ENCODE measurements at regions not wholly inside any gene's neighbourhood (a gene's known extent, or its start where the extent isn't known, plus 50 kb on each side); places are given as distances from the start of the nearest gene placed in this dataset.
A peak's percentile ranks its signal among the peaks of the same experiment; 100 is the strongest.
"Not testable (repeated sequence)": the region's sequence is repeated elsewhere in the genome, so short reads cannot be mapped to it uniquely, and the experiment has no call there.

DNA sequence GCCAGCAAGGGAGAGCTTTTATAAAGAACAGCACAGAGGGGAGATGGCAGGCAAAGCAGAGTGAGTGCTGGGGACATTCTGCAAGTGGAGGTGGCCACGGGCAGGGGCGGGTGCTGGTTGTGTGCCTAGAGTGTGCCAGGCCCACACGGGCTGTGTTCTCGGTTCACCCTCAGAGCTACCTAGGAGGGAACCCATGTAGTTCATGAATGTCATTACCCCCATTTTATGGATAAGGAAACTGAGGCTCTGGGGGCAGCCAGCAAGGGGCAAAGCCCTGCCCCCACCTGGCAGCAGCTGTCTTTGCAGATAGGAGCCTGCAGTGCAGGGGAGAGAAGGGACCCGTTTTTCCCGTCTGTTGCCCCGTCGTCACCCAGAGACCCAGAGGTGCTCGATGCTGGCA, 85.2 kb upstream of the NCOR2 start:
- no peak for DNase-seq (ENCODE audit: low read depth)

DNA sequence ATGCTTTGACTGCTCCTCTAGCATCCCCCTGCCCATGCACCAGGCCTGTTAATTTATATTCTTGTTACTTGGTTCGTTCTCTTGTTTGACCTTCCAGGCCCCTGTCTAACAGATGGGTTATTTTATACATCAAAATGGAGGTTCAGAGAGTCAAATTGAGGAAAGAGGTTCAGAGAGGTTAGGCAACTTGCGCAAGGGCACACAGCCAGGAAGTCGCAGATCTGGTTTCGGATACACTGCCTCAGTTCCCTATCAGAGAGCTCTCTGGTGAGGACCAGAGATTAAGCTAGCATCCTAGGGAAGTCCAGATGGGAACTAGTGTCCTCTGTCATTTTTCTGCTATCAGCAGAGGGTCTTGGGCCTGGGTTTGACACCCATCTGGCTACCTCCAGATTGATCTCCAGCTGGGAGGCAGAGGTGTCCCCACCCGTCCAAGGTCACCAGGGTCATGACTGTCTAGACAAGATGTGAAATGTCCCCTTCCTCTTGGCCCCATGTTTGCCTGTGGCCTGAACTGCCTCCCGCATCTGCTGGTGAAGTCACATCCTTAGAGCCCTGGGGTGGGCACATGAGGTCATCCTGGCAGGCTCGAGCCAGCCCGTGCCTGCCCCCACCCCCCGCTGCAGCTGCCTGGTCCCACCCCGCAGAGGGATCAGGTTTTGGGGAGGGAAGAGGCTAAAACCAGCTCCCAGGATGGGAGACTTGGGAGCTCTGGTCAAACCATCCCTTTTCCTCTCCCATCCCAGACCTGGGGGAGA, 84.3 kb upstream of the NCOR2 start:
- no peak for DNase-seq (ENCODE audit: low read depth)

DNA sequence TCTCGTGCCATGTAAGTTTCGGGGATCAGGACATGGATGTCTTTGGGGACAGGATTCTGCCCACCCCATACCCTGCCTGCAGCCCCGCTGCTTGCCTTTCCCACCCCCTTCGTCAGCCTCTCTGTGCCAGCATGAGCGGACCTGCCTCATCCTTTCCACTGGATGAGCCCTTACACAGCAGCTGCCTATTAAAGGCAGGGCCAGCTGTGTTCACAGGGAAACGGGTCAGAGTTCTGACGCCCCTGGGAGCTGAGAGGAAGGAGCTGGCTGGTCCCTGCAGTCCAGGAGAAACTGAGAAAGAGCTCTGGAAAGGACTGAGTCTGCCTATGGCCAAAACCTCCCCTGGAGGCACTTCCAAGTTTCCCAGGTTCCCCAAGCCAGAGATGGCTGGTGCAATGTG, 83.5 kb upstream of the NCOR2 start:
- no peak for DNase-seq (ENCODE audit: low read depth)

DNA sequence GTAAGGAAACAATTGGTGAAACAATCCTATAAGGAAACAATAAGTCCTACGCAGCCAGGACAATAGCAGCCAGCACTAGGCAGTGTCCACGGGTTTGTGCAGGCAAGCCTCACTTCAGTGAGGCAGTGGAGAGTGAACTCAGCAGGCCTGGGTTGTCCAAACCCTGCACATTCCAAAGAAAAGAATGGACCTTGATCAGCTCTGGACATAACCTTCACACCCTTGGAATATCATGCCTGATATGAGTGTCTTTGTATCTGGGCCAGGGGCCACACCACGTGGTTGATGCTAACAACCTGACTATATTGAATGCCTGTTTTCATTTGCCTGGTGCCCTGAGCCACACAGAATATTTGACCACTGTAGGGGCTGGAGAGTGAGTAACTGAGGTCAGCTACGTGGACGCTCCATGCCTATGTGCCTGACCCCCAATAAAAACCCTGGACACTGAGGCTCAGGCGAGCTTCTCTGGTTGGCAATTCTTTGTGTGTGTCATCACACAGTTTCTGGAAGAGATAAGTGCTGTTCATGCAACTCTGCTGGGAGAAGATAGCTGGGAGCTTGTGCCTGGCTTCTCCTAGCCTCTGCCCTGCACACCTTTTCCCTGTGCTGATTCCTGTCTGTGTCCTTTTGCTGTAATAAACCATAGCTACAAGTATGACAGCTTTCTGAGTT, 81.4 kb upstream of the NCOR2 start:
- DNase-seq (ENCODE audit: low read depth): no peak

DNA sequence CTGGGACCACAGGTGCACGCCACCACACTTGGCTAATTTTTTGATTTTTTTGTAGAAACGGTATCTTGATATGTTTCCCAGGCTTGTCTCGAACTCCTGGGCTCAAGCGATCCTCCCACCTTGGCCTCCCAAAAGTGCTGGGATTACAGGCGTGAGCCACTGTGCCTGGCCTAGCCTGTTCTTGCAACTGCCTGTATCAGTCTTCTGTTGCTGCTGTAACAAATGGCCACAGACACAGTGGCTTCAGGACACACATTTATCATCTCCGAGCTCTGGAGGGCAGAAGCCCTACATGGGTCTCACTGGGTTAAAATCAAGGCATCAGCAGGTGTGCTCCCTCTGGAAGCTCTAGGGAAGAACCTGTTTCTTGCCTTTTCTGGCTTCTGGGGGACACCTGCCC, 79.9 kb upstream of the NCOR2 start:
- no peak for DNase-seq (ENCODE audit: low read depth)

DNA sequence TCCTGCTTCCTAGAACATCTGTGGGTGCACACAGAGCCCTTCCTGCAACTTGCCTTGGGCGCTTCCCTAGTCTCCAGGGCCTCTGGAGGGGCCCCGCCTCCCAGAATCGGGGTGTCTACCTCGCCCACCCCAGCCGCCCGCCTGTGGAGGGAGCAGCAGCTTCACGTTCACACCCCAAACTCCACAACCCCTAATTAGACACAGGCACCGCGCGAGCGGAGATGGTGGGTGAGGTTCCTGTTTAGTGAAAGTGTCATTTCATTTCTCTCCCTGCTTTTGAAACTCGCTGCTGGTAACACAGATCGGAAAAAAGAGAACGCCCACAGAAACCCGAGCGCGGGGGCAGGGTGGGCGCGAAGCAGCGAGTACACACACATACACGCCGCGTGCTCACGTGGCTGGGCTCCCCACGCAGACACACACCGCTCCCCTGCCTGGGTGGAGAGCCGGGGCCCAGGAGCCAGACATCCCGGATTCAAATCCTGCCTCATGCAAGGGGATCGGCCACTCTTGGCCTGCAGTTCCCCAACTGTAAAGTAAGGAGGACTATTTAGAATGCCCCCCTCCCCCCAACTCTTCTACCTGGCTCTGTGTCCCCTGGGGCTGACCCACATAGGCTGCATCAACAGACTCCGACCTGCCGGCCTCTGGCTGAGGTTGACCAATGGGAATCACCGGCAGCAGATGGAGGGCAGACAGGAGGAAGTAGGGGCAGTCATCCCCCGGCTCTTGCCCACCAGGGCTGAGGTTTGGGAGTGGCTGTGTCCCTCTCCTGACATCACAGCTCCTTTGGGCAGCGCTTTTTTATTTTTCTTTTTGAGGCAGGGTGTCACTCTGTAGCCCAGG, 79.2 kb upstream of the NCOR2 start:
- no peak for DNase-seq (ENCODE audit: low read depth)

DNA sequence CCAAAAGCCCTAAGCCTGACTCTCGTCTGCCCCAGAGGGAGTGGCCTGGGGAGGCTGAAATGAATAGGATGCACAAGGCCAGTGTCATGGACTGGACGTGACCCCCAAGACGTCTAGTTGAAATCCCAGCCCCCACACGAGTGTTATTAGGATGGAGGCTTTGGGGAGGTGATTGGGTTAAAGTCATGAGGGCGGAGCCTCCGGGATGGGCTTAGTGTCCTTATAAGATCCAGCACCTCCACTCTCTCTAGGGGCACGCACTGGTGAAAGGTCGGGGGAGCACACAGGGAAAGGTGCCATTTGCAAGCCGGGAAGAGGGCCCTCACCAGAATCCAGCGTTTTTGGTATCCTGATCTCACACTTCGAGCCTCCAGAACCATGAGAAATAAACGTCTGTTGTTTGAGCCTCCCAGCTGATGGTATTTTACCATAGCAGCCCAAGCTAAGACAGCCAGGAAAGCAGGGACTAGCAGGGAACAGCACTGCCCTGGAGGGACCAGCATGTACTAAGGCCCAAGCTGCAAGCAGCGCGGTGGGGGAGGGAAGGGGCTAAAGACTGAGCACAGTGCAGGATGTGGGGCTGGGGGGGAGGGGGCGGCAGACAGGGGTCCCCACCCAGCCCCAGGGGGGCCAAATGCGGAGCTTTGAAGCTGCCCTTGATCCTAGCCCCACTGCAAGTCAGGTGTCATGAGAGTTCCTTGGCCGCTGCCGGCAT, 78.3 kb upstream of the NCOR2 start:
- no peak for DNase-seq (ENCODE audit: low read depth)

DNA sequence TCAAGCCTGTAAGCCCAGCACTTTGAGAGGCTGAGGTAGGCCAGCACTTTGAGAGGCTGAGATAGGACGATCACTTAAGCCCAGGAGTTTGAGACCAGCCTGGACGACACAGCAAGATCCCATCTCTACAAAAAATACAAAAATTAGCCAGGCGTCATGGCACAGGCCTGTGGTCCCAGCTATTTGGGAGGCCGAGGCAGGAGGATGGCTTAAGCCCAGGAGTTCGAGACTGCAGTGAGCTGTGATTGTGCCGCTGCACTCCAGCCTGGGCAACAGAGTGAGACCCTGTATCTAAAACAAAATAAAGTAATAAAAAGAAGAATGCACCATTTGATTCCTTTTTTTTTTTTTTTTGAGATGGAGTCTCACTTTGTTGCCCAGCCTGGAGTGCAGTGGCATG, 76.4 kb upstream of the NCOR2 start:
- DNase-seq (ENCODE audit: low read depth): not testable (repeated sequence)

DNA sequence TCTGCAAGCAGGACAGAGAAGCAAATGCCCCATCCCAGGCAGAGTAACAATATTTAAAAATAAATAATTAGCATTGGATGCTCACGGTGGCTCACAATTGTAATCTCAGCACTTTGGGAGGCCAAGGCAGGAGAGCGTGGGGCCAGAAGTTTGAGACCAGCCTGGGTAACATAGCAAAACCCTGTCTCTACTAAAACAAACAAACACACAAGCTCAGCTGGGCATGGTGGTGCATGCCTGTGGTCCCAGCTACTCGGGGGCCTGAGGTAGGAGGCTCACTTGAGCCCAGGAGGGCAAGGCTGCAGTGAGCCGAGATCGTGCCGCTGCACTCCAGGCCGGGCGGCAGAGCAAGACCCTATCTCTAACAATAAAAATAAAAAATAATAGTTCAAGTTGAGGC, 74.7 kb upstream of the NCOR2 start:
- DNase-seq (ENCODE audit: low read depth): no peak

DNA sequence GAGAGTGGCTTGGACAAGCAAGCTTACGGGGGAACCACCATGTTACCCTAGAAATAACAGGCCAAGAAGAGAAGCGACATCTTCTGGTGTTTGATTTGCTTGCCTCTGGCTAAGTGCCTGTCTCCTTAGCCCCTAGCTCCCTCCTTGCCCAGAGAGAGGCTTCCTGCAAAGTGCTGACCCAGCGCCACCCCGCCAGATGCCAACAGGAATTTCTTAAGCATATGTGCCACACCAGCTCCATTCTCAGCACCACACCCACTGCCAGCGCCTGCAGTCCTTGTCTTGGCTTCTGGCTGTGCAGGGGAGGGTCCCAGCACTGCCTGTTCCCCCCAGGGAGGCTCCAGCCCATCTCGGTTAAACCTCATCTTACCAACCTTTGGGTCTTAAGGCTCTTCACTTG, 74.2 kb upstream of the NCOR2 start:
- DNase-seq (ENCODE audit: low read depth): no peak

DNA sequence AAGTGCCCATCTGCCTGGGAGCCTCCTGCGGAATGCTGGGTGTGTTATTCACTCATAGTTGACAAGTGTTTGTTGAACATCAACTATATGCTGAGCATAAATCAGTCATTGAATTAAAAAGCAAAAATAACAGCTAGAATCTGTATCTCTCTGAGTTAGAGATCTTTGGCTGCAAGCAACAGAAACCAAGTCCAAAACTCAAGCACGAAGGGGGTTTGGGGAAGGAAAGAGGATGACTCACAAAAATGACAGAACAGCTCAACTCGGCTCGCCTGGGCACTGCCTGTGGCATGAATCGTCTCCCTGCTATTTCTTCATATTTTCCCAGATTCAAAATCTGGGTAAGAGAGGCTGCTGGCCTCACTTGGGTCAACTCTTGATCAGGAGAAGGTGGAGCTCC, 72.6 kb upstream of the NCOR2 start:
- peak; percentile 51 for DNase-seq (ENCODE audit: low read depth)

DNA sequence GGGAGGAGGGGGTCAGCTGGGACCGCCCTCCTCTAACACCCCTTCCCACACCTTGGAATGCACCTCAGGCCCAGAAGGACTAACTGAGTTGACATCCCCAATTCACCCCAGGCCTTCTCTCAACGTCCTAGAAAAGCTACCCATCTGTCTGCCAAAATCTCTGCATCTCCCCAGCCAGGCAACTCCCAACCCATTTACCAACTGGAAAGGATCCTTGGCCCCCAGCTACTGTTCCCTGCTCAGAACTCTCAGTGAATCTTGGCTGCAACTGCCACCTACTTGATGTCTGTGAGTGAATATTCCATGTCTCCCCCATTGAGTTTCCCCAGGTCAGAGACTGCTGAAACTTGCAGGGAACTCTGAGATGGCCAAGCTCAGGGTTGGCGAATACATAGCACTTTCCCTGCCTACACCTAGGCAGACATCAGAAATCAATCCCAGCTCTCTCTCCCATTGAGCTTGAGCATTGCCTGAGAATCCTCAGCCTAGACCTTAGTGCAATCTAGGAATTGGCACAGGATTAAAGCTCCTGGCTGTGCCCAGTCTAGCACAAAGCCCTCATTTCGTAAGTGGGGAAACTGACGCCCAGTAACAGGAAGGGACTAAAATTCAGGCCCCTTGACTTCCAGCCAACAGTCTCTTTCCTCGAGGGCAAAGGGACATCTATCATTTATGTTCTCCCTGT, 71.9 kb upstream of the NCOR2 start:
- DNase-seq (ENCODE audit: low read depth): no peak

DNA sequence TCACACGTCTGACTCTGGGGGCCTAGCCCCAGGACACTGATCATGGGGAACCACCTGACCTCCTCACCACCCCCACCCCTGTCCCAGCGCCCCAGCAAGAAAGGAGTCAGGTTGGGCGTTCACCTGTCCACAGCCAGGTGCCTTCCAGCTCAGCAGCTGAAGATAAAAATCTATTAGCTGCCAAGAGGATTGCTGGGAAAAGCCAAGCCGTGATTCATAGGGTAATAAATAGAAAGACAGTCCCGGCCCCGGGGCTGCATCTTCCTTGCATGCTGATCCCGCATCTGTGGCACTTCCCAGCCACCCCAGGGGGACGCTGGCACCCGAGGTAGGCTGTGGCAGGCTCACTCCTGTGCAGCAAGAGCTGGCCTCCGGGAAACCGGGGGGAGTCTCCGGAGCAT, 70.2 kb upstream of the NCOR2 start:
- DNase-seq (ENCODE audit: low read depth): no peak

DNA sequence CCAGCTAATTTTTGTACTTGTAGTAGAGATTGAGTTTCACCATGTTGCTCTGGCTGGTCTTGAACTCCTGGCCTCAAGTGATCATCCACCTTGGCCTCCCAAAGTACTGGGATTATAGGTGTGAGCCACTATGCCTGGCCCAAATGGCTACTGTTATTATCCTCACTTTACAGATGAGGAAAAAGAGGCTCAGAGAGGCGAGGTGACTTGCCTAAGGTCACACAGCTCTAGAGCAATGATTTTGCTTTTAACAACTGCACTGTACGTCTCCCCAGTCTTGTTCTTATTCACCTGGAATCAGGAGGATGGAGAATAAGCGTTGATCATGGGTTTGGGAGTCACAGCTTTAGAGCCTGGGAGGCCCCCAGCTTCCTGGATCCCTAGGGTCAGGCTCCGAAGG, 69.8 kb upstream of the NCOR2 start:
- no peak for DNase-seq (ENCODE audit: low read depth)

DNA sequence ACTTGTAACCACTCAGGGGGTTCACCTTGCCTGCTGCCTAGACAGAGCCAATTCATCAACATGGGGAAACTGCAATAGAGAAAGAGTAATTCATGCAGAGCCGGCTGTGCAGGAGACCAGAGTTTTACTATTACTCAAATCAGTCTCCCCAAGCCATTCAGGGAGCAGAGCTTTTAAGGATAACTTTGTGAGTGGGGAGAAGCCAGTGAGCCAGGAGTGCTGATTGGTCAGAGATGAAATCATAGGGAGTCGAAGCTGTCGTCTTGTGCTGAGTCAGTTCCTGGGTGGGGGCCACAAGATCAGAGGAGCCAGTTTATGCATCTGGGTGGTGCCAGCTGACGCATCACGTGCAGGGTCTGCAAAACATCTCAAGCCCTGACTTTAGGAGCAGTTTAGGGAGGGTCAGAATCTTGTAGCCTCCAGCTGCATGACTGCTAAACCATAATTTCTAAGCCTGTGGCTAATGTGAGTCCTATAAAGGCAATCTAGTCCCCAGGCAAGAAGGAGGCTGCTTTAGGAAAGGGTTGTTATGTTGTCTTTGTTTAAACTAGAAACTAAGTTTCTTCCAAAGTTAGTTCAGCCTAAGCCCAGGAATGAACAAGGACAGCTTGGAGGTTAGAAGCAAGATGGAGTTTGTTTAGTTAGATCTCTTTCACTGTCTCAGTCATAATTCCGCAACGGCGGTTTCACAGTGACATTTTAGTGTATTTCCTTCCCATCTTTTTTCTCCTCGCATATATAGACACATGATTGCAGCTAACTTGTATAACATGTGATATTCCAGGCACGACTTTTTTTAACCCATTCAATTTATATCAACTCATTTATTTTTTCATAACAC, 68.9 kb upstream of the NCOR2 start:
- peak; percentile 75 for DNase-seq (ENCODE audit: low read depth)

DNA sequence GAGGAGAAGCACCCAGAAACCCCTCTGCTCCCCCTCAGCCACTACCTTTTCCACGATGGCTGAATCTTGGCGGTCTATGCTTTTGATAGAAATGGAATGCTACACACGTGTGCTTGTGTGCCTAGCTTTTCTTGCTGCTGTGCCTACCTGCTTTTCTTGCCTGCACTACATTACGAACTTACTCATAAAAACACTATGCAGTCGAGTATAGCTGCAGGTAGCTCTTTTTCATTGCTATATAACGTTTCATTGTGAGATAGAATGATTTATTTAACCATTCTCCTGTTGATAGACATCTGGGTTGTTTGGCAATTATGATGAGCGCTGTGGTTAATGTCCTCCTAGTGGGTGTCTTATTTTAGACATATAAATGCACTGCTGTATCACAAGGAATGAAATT, 67.9 kb upstream of the NCOR2 start:
- DNase-seq (ENCODE audit: low read depth): no peak

DNA sequence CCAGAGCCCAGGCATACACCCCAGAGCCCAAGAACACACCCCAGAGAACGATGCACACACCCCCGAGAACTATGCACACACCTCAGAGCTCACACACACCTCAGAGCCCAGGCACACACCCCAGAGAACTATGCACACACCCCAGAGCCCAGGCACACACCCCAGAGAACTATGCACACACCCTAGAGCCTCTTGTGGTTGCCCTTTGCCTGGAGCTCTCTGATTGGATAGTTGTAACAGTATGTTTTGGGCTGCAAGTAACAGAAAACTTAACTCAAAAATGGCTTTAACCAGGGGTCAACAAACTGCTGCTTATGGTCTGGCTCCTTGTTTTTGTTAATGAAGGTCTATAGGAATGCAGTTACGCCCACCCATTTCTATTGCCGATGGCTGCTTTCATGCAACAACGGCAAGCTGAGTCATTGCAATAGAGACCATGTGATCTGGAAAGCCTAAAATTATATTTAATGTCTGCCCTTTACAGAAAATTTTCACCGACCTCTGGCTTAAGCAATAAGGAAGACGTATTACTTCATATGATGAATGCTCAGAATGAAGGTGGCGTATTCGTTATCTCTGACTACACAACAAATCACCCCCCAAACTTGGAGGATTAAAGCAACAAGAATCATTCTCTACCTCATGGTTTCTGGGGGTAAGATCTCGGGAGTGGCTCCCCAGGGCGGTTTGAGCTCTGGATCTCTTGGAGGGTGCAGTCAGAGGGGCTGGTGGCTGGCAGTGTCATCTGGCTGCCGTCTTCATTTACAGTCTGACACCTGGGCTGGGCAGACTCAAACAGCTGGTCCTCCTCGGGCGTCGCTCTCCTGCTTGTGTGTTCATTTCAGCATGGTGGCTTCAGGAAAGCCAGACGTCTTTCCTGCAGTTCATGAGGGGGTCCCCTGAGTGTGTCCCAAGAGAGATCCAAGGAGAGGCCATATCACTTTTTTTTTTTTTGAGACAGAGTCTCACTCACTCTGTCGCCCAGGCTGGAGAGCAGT, 66.3 kb upstream of the NCOR2 start:
- DNase-seq (ENCODE audit: low read depth): peak; percentile 78

DNA sequence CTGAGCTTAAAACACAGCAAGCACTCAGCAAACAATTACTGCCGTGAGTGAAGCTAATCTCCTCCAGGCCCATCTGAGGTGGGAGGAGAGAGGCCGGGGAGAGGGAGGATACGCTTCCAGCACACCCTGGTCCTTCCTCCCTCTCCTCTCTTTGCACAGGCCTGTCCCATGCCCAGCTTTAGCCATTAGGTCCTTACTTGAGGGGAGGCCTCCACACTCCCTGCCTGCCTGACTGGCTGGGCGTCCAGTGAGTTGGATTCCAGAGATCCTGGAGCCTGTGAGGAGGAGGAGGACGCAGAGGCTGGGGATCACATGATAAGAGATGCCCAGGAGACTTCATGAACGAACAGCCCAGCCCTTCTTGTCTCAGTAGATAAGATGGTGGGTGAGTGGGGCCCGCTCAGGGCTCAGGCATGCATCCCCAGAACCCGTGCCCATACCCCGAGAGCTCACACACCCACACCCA, 65.1 kb upstream of the NCOR2 start:
- DNase-seq (ENCODE audit: low read depth): no peak

DNA sequence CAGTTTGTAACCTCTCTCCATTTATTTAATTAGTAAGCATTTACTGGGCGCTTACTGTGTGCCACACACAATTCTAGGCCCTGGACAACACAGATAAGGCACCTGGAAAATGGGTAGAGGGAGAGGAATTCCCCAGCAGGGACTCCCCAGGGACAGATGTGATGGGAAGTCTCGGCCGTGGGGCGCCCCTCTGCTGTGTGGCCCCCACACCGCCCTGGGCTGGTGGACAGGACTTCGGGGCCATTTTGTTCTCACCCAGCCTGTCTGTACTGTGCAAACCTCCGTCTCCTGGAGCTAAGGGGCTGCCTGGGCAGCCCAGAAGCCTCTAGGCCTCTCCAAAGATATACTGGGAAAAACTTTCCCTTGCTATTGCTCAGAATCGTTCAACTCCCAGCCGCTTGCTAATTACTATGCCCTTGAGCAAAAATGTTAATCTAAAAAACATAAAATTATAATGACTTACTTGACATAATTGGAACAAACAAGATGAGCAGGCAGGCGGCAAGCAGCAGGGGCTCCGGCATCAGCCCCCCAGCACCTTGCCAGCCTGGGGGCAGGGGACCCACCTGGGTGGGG, 64.4 kb upstream of the NCOR2 start:
- no peak for DNase-seq (ENCODE audit: low read depth)

Data from iris pigment epithelial cell (primary cell).